ENCODE measurements at regions not wholly inside any gene's neighbourhood (a gene's known extent, or its start where the extent isn't known, plus 50 kb on each side); places are given as distances from the start of the nearest gene placed in this dataset.

DNA sequence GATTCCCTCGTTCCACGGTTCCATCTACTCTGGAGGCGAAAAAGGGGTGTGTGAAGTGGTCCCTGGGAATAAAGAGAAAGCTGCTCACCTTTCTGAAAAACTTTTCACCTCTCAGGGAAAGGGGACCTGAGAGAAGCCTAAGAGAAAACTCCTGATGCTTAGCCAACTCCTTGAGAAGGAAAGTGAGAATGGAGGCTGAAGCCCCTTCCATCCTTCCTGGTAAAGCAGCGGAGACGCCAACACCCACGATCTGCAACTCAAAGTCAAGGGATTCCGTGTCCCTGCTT, 110.0 kb downstream of the ARF6 start:
- no peaks in the 10 kb centered on the region for H3K27me3 ChIP-seq (ENCODE audit: insufficient read depth in 3 of 3, low read length in 2 of 3)
- DNase-seq: no peak
- TF ChIP-seq, protein P1, sequence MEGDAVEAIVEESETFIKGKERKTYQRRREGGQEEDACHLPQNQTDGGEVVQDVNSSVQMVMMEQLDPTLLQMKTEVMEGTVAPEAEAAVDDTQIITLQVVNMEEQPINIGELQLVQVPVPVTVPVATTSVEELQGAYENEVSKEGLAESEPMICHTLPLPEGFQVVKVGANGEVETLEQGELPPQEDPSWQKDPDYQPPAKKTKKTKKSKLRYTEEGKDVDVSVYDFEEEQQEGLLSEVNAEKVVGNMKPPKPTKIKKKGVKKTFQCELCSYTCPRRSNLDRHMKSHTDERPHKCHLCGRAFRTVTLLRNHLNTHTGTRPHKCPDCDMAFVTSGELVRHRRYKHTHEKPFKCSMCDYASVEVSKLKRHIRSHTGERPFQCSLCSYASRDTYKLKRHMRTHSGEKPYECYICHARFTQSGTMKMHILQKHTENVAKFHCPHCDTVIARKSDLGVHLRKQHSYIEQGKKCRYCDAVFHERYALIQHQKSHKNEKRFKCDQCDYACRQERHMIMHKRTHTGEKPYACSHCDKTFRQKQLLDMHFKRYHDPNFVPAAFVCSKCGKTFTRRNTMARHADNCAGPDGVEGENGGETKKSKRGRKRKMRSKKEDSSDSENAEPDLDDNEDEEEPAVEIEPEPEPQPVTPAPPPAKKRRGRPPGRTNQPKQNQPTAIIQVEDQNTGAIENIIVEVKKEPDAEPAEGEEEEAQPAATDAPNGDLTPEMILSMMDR (IDR thresholded peaks at IDR 0.05): no peak
- H3K9me3 ChIP-seq: no peaks in the 10 kb centered on the region
- WGBS, 3 donors: 26 to 37% (median 30%) methylated on average over 7 of the region's 7 CpGs
- peak overlapping the region; percentile 73 for H3K4me3 ChIP-seq
- intact Hi-C loops (cut with DNase I): loop anchor here (2.0 to 10.0 kb wide), 3 partner anchors 104 to 138 kb away; partner anchors contain the start of gene ARF6 (in 1 of the 2)
- ATAC-seq: no peak
- no peaks in the 10 kb centered on the region for H3K36me3 ChIP-seq (ENCODE audit: insufficient read depth in 1 of 2, low read depth in 1 of 2)
- H3K4me1 ChIP-seq: peaks cover 53% of the 10 kb centered on the region
- H3K27ac ChIP-seq: peak overlapping the region; percentile 94

DNA sequence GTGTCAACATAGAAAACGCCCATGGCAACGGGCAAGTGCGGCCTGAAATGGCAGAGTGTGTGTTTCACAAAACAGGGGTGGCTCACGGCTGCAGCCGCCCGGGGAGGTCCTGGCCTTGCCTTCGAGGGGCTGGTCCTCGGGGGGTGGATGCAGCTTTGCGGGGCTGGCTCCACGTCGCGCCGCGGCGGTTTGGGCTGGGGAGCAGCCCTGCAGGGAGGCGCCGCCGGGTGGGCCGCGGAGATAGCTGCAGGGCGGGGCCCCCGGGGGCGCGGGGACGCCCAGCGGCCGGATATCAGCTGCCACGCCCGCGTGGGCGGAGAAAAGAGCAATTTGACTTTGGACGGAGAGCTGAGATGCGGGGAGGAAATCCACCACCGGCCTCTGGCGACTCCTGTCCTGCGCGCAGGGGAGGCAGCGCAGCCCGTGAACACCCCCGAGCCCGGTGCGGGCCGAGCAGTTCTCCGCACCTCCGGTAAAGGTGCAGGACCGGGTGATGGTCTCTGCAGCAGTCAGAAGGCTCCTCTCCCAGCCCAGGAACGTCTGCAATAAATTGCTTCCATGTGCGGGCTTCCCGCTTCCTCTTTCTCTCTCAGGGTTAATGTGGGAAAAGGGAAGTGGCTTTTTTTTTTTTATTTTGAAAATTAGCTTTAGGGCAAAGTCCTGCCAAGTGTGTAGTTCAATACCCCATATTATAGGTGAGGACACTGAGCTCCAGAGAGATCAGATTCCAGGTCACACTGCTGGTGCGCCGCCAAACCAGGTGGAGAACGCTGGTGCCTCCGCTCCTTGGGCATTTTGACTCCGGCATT, 110.5 kb downstream of the ARF6 start:
- Histone ChIP-seq H3K9me3 (no peaks in the 10 kb centered on the region), H3K27me3 (ENCODE audit: insufficient read depth in 3 of 3, low read length in 2 of 3) (no peaks in the 10 kb centered on the region), H3K27ac (peak overlapping the region; percentile 94), H3K4me3 (peak overlapping the region; percentile 73), H3K36me3 (ENCODE audit: insufficient read depth in 1 of 2, low read depth in 1 of 2) (no peaks in the 10 kb centered on the region), H3K4me1 (peaks cover 48% of the 10 kb centered on the region)
- DNase-seq (peak; percentile 86 to 90), ATAC-seq (peak in 3 of 4 donors; percentile 14 to 27 (median 21))
- 3 to 13% (median 3%) methylated on average over 30 to 54 of the region's 54 CpGs for WGBS, 3 donors
- intact Hi-C loops (cut with DNase I): loop anchor here (2.0 to 10.0 kb wide), 3 partner anchors 104 to 139 kb away; partner anchors contain the start of gene ARF6 (in 1 of the 2)
- TF ChIP-seq, protein P1 (IDR thresholded peaks at IDR 0.05): peak; percentile 16

DNA sequence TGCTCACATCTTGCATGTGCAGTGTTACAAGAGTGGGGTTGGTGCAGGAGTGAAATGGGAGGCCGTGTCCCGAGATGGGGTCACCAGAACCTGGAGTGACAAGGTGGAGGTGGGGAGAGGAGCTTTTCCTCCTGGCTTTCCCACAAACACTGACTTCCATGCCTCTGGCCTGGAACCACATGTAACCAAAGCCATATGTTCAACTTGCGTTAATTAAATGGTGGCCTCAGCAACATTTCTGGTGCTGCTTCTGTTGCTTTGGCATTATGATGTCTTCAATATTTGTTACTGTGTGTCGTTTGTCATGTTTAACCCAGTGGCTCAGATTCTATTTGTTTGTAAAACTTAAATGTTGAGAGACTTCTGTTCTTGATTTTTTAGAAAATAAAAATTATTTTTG, 110.2 kb downstream of the VCPKMT start:
- H3K36me3 ChIP-seq (ENCODE audit: insufficient read depth in 1 of 2, low read depth in 1 of 2): no peaks in the 10 kb centered on the region
- no peak overlapping the region for H3K27ac ChIP-seq
- intact Hi-C loops (cut with DNase I): loop anchor here in 1 of 2 donors (10.0 kb wide), 1 partner anchor 141 kb away; no protein-coding TSS in a partner anchor
- no peaks in the 10 kb centered on the region for H3K27me3 ChIP-seq (ENCODE audit: insufficient read depth in 3 of 3, low read length in 2 of 3)
- no peak for ATAC-seq
- peaks cover 26% of the 10 kb centered on the region for H3K4me1 ChIP-seq
- 89 to 92% (median 91%) methylated on average over 4 of the region's 4 CpGs for WGBS, 3 donors
- H3K9me3 ChIP-seq: no peaks in the 10 kb centered on the region
- no peak overlapping the region for H3K4me3 ChIP-seq
- DNase-seq: no peak
- TF ChIP-seq, protein P1 (IDR thresholded peaks at IDR 0.05): no peak

DNA sequence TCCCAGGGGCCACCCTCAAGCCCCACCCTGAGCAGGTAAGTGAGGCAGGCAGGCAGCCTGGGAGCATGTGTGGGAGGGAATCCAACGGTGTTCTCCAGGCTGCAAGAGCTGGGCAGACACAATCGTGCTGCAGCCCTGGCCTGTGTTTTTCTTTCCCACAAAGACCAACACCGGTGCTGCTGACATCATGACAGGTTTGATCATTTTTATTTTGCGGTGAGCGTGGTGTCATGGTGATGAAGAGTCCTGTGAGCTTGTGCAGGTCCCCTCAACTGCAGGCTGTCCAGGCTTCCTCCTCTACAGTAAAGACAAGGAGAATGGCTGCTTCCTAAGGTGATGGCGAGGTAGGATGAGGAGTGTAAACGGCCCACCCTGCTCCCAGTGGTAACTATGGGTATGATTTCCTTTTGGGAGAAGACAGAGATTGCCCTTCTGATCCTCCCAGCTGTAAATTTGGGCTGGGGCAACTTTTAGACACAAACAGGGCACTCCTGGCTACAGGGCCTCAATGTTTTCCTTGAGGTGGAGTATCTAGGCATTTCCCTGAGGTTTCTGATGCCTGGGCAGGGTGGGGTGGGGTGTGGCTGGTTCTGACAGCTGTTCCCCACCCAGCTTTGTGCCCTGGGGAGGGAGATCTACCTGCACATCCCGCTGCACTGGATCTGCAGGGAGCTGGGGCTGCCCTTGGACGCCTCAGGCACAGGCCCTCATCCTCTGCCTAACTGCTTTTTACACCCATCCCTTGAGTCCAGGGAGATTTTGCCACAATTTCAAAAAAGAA, 109.1 kb downstream of the VCPKMT start:
- no peaks in the 10 kb centered on the region for H3K36me3 ChIP-seq (ENCODE audit: insufficient read depth in 1 of 2, low read depth in 1 of 2)
- DNase-seq (no peak), ATAC-seq (no peak)
- no peaks in the 10 kb centered on the region for H3K9me3 ChIP-seq
- H3K27ac ChIP-seq: no peak overlapping the region
- WGBS, 3 donors: 63 to 78% (median 76%) methylated on average over 9 of the region's 9 CpGs
- TF ChIP-seq, protein P1 (IDR thresholded peaks at IDR 0.05): no peak
- no peak overlapping the region for H3K4me3 ChIP-seq
- peaks cover 16% of the 10 kb centered on the region for H3K4me1 ChIP-seq
- intact Hi-C loops (cut with DNase I): loop anchor here in 1 of 2 donors (10.0 kb wide), 1 partner anchor 143 kb away; no protein-coding TSS in a partner anchor
- H3K27me3 ChIP-seq (ENCODE audit: insufficient read depth in 3 of 3, low read length in 2 of 3): no peaks in the 10 kb centered on the region
